ENCODE measurements at regions not wholly inside any gene's neighbourhood (a gene's known extent, or its start where the extent isn't known, plus 50 kb on each side); places are given as distances from the start of the nearest gene placed in this dataset.
A peak's percentile ranks its signal among the peaks of the same experiment; 100 is the strongest.

GRCh38 chr4:177127658-177128057 is 182.0 kb upstream of the NEIL3 start:
- no peak for TF ChIP-seq CTCF (IDR thresholded peaks at IDR 0.05; ENCODE audit: low read depth, low read length)
- H3K4me3 ChIP-seq (replicated peaks in 1 of 2; ENCODE audit: low read depth in 2 of 2, low read length in 2 of 2) = no peak overlapping the region
- DNase-seq (ENCODE audit: low read depth in 2 of 2) = peak in 1 of 2 donors; percentile 58

GRCh38 chr4:177128306-177128705 is 181.4 kb upstream of the NEIL3 start:
- DNase-seq (ENCODE audit: low read depth in 2 of 2) = peak; percentile 71 to 84
- no peak overlapping the region for H3K4me3 ChIP-seq (replicated peaks in 1 of 2; ENCODE audit: low read depth in 2 of 2, low read length in 2 of 2)
- TF ChIP-seq CTCF (IDR thresholded peaks at IDR 0.05; ENCODE audit: low read depth, low read length) = no peak

- peak in 1 of 2 donors; percentile 38 for DNase-seq (ENCODE audit: low read depth in 2 of 2)
- no peak for TF ChIP-seq CTCF (IDR thresholded peaks at IDR 0.05; ENCODE audit: low read depth, low read length)
- H3K4me3 ChIP-seq (replicated peaks in 1 of 2; ENCODE audit: low read depth in 2 of 2, low read length in 2 of 2) = no peak overlapping the region
Measured at GRCh38 chr4:177131736-177132135, 177.9 kb upstream of the NEIL3 start.

DNA sequence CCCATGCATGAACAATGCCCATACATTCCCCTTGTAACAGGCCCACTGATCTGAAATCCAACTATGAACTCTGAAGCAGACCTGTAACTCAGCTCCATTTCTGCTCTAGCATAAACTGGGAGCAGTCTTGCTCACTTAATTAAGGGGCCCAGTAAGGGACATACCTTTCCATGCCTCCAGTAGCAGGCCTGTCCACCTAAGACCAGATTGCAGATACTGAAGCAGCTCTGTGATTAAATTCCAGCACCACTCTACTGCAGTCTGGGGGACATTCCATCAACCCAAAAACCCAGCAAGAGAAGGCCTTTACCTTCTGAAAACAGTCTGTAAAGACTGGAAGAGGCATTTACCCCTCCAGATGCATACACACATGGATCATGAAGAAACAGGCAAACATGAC is 162.0 kb upstream of the NEIL3 start:
- no peak for TF ChIP-seq CTCF (IDR thresholded peaks at IDR 0.05; ENCODE audit: low read depth, low read length)
- no peak for DNase-seq (ENCODE audit: low read depth in 2 of 2)
- no peak overlapping the region for H3K4me3 ChIP-seq (replicated peaks in 1 of 2; ENCODE audit: low read depth in 2 of 2, low read length in 2 of 2)

DNA sequence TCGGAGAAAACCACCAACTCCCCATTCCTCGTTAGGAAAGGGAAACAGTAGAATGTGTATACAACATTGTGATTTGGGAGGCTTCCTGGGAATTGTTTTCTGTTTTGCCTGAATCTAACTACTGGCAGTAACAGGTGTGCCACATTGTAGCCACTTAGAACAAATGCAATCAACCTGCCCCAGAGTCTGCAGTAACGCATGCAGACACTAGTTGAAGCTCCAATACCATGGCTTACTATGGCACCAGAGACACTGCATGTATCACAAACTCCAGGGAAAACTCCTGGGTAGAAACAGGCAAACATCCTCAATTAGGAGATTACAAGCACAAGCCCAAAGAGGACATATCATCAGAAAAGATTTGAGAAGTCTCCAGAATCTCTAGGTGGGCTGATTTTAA is 154.2 kb upstream of the NEIL3 start:
- H3K4me3 ChIP-seq (replicated peaks in 1 of 2; ENCODE audit: low read depth in 2 of 2, low read length in 2 of 2) = no peak overlapping the region
- DNase-seq (ENCODE audit: low read depth in 2 of 2) = no peak
- no peak for TF ChIP-seq CTCF (IDR thresholded peaks at IDR 0.05; ENCODE audit: low read depth, low read length)

GRCh38 chr4:177159600-177159999 is 150.1 kb upstream of the NEIL3 start:
- TF ChIP-seq CTCF (IDR thresholded peaks at IDR 0.05; ENCODE audit: low read depth, low read length) = no peak
- no peak overlapping the region for H3K4me3 ChIP-seq (replicated peaks in 1 of 2; ENCODE audit: low read depth in 2 of 2, low read length in 2 of 2)
- no peak for DNase-seq (ENCODE audit: low read depth in 2 of 2)

DNA sequence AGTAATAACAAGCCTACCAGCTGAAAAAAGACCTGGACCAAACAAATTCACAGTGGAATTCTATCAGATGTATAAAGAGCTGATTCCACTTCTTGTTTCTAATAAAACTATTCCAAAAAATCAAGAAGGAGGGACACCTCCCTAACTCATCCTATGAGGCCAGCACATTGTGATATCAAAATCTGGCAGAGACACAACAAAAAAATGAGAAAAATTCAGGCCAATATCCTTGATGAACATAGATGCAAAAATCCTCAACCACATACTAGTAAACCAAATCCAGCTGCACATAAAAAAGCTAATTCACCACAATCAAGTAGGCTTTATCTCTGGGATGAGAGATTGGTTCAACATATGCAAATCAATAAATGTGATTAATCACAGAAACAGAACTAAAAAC is 147.9 kb upstream of the NEIL3 start:
- no peak for TF ChIP-seq CTCF (IDR thresholded peaks at IDR 0.05; ENCODE audit: low read depth, low read length)
- no peak overlapping the region for H3K4me3 ChIP-seq (replicated peaks in 1 of 2; ENCODE audit: low read depth in 2 of 2, low read length in 2 of 2)
- DNase-seq (ENCODE audit: low read depth in 2 of 2) = no peak
